ENCODE measurements at regions not wholly inside any gene's neighbourhood (a gene's known extent, or its start where the extent isn't known, plus 50 kb on each side); places are given as distances from the start of the nearest gene placed in this dataset.

- H3K4me3 ChIP-seq (ENCODE audit: insufficient read depth, low read depth, low read length) = no peak overlapping the region
- no peaks in the 10 kb centered on the region for H3K27me3 ChIP-seq (ENCODE audit: control insufficient read depth, insufficient read depth, low read length)
- H3K36me3 ChIP-seq (replicated peaks; ENCODE audit: control insufficient read depth, insufficient read depth, low read length) = no peaks in the 10 kb centered on the region
- DNase-seq = no peak
Observed at GRCh38 chr20:4533368-4534133, 152.7 kb upstream of the PRNP start.

- Histone ChIP-seq H3K27me3 (ENCODE audit: control insufficient read depth, insufficient read depth, low read length) (no peaks in the 10 kb centered on the region), H3K4me3 (ENCODE audit: insufficient read depth, low read depth, low read length) (no peak overlapping the region), H3K36me3 (replicated peaks; ENCODE audit: control insufficient read depth, insufficient read depth, low read length) (no peaks in the 10 kb centered on the region)
- DNase-seq = no peak
Observed at GRCh38 chr20:4532772-4533171, 153.5 kb upstream of the PRNP start.

- no peak overlapping the region for H3K4me3 ChIP-seq (ENCODE audit: insufficient read depth, low read depth, low read length)
- no peaks in the 10 kb centered on the region for H3K27me3 ChIP-seq (ENCODE audit: control insufficient read depth, insufficient read depth, low read length)
- no peaks in the 10 kb centered on the region for H3K36me3 ChIP-seq (replicated peaks; ENCODE audit: control insufficient read depth, insufficient read depth, low read length)
- no peak for DNase-seq
Observed at GRCh38 chr20:4524792-4525191, 161.5 kb upstream of the PRNP start.

DNA sequence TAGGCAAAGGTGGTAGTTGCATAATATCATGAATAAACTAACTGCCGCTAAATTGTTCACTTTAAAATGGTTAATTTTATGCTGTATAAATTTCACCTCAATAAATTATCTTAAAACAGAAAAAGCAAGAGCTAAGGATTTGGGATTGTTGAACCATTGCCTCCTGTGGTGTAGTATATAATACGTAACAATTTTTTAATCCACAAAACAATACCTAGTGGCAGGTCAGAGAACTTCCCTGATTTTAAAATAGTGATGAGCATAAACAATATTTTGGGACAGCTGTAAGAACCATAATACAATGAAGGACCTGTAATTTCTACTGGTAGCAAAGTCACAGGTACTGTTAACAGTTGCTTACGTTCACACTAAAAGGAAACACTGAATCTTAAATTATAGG, 161.9 kb upstream of the PRNP start:
- no peaks in the 10 kb centered on the region for H3K36me3 ChIP-seq (replicated peaks; ENCODE audit: control insufficient read depth, insufficient read depth, low read length)
- no peaks in the 10 kb centered on the region for H3K27me3 ChIP-seq (ENCODE audit: control insufficient read depth, insufficient read depth, low read length)
- H3K4me3 ChIP-seq (ENCODE audit: insufficient read depth, low read depth, low read length) = no peak overlapping the region
- no peak for DNase-seq

- no peaks in the 10 kb centered on the region for H3K27me3 ChIP-seq (ENCODE audit: control insufficient read depth, insufficient read depth, low read length)
- no peak overlapping the region for H3K4me3 ChIP-seq (ENCODE audit: insufficient read depth, low read depth, low read length)
- H3K36me3 ChIP-seq (replicated peaks; ENCODE audit: control insufficient read depth, insufficient read depth, low read length) = no peaks in the 10 kb centered on the region
- no peak for DNase-seq
Observed at GRCh38 chr20:4522310-4522709, 163.9 kb upstream of the PRNP start.

DNA sequence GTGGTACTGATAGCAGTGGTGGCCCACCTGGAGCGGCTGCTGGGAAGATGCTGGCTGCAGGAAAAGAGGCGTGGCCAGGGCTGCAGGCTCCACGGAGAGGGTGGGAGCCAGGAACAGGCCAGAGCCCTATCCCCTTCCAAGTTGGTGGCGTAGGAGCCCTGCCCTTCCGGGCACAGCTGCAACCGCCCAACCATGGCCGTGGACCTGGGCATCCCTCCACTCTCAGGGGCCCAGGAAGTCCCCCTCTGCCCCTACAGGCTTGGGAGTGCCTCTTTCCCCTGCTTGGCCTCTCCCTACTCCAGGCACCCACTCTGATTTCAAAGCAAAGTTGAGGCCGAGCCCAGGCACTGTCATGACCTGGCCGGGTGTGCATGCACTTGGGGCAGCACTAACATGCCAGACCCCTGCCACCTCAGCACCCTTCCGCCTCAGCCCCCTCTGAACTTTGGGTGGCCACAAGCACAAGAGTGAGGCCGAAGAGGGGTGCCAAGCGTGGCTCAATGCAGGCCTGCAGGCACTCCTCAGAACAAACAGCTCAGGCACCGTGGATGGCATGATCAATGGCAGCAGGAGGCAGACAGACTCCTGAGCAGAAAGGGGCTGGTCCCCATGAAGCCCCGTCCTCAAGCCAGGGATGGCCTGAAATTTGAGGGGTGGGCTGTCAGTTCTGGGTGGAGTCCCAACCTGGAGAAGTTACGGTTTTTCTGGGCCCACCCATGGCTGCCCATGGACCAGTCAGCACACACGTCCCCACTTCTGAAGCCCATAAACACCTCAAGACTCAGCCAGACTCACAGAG, 164.9 kb upstream of the PRNP start:
- no peaks in the 10 kb centered on the region for H3K36me3 ChIP-seq (replicated peaks; ENCODE audit: control insufficient read depth, insufficient read depth, low read length)

GRCh38 chr20:4519534-4519933, 166.7 kb upstream of the PRNP start:
- Histone ChIP-seq H3K27me3 (ENCODE audit: control insufficient read depth, insufficient read depth, low read length) (no peaks in the 10 kb centered on the region), H3K4me3 (ENCODE audit: insufficient read depth, low read depth, low read length) (no peak overlapping the region), H3K36me3 (replicated peaks; ENCODE audit: control insufficient read depth, insufficient read depth, low read length) (no peaks in the 10 kb centered on the region)
- peak; percentile 73 for DNase-seq

More for the DNA sequence above, 164.9 kb upstream of the PRNP start:
- Histone ChIP-seq H3K4me3 (ENCODE audit: insufficient read depth, low read depth, low read length) (no peak overlapping the region), H3K27me3 (ENCODE audit: control insufficient read depth, insufficient read depth, low read length) (no peaks in the 10 kb centered on the region)
- DNase-seq = peak; percentile 16

GRCh38 chr20:4516876-4517275, 169.4 kb upstream of the PRNP start:
- no peaks in the 10 kb centered on the region for H3K27me3 ChIP-seq (ENCODE audit: control insufficient read depth, insufficient read depth, low read length)
- H3K36me3 ChIP-seq (replicated peaks; ENCODE audit: control insufficient read depth, insufficient read depth, low read length) = no peaks in the 10 kb centered on the region
- no peak for DNase-seq
- H3K4me3 ChIP-seq (ENCODE audit: insufficient read depth, low read depth, low read length) = no peak overlapping the region

DNA sequence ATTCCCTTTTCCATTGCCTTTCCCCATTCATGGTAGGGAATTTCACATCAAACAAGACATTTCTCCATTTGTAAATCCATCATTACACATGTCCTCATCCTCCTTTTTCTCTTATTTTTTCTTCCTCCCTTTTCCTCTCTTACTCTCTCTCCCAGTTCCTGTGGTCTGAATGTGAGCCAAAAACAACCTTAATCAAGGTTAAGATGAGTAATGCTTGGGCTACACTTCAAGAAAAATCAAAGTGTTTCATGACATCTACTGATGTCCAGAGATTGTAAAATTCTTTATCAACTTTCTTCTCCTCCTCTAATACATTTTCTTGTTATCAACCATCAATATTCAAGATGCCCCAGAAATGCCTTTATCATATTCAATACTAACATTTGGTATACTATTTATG, 172.5 kb upstream of the PRNP start:
- Histone ChIP-seq H3K36me3 (replicated peaks; ENCODE audit: control insufficient read depth, insufficient read depth, low read length) (no peaks in the 10 kb centered on the region), H3K27me3 (ENCODE audit: control insufficient read depth, insufficient read depth, low read length) (no peaks in the 10 kb centered on the region), H3K4me3 (ENCODE audit: insufficient read depth, low read depth, low read length) (no peak overlapping the region)
- DNase-seq = no peak

DNA sequence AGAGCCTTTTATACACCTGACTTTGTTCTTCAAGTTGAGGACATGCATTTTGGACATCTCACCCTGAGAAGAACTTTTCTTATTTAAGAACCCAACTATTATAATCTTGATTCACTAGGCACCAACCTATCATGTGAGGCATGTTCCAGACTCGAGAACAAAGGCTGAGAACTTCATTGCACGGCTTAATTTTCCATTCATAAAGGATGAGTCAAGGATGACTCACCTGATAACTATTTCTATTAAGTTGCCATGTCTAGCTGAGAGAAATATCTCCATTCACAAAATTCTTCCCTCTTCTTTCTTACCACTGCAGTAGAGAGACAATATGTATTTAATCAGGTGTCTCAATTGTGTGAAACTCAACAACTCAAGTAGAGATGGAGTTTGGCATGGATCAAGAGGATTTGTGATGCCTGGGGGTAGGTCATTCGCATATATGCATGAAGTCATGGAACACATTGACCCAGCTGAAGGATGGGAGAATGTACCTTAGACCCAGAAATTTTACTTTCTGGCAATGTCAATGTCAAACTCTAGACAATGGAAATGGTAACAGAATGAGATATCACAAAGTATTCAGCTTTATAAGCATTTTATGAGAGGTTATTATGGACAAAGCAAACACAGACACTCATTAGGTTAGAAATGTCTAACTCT, 173.2 kb upstream of the PRNP start:
- no peaks in the 10 kb centered on the region for H3K36me3 ChIP-seq (replicated peaks; ENCODE audit: control insufficient read depth, insufficient read depth, low read length)
- no peak for DNase-seq
- H3K4me3 ChIP-seq (ENCODE audit: insufficient read depth, low read depth, low read length) = no peak overlapping the region
- H3K27me3 ChIP-seq (ENCODE audit: control insufficient read depth, insufficient read depth, low read length) = no peaks in the 10 kb centered on the region

DNA sequence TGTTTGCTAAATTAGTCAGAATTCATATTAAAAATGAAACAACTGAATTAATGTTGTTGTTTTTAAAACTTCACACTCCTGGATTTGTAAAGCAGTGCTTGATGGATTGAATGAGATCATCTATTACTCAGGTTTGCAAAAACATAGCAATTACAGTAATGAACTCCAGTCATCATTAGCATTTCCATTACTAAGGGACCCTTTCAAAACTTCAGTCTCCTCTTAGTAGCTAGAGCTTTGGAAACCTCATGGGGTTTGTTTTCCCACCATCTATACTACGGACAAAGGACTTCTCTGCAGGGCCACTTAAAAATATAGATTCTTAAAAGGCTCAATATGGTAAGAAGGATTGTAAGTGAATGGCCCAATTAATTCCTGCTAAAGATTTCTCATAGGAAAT, 174.5 kb upstream of the PRNP start:
- H3K36me3 ChIP-seq (replicated peaks; ENCODE audit: control insufficient read depth, insufficient read depth, low read length) = no peaks in the 10 kb centered on the region
- no peaks in the 10 kb centered on the region for H3K27me3 ChIP-seq (ENCODE audit: control insufficient read depth, insufficient read depth, low read length)
- no peak for DNase-seq
- H3K4me3 ChIP-seq (ENCODE audit: insufficient read depth, low read depth, low read length) = no peak overlapping the region

DNA sequence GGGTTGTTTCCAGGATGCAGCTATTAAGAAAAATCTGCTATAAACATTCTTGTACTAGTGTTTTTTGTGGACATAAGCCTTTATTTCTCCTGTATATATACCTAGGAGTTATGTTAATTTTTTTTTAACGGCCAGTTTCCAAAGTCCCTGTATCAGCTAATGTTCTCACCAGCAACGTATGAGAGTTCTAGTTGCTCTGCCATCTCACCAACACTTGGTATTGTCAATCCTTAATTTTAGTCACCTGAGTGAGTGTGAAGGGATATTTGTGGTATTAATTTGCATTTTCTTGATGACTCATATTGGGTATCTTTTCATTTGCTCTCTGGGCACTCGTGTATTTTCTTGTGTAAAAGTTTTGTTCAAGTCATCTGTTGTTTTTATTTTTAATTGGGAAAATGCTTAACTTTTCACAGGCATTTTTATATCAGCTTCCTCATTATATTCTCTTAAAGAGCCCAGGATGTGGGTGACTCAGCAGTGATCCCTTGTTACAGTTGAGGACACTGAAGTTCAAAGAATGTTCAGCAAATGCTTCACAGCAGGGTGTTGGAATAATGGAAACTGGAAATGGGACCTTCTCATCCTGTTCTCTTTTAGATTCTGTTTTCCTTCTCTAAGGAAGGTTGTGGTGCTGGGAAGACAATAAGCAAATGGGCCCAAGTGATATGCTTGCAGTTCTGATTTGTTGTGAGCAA, 176.3 kb upstream of the PRNP start:
- H3K36me3 ChIP-seq (replicated peaks; ENCODE audit: control insufficient read depth, insufficient read depth, low read length) = no peaks in the 10 kb centered on the region
- no peaks in the 10 kb centered on the region for H3K27me3 ChIP-seq (ENCODE audit: control insufficient read depth, insufficient read depth, low read length)
- H3K4me3 ChIP-seq (ENCODE audit: insufficient read depth, low read depth, low read length) = no peak overlapping the region
- DNase-seq = no peak

DNA sequence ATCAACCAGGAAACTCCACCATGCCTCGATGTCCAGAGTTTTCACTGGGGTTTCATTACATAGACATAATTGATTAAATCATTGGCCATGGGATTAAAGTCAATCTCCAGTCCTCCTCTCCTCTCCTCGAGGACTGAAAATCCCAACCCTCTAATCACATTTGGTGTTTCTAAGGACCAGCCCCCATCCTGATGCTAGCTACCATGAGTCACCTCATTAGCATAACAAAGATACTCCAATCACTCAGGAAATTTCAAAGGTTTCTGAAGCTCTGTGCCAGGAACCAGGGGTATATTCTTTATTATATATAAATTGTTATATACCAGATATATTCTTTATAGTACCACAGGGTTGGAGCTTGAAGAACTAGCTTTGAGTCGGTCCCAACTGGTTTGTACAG, 177.5 kb upstream of the PRNP start:
- H3K27me3 ChIP-seq (ENCODE audit: control insufficient read depth, insufficient read depth, low read length) = no peaks in the 10 kb centered on the region
- no peak overlapping the region for H3K4me3 ChIP-seq (ENCODE audit: insufficient read depth, low read depth, low read length)
- no peaks in the 10 kb centered on the region for H3K36me3 ChIP-seq (replicated peaks; ENCODE audit: control insufficient read depth, insufficient read depth, low read length)
- peak; percentile 35 for DNase-seq

GRCh38 chr20:4507288-4507719, 179.0 kb upstream of the PRNP start:
- no peak overlapping the region for H3K4me3 ChIP-seq (ENCODE audit: insufficient read depth, low read depth, low read length)
- DNase-seq = no peak
- no peaks in the 10 kb centered on the region for H3K27me3 ChIP-seq (ENCODE audit: control insufficient read depth, insufficient read depth, low read length)
- H3K36me3 ChIP-seq (replicated peaks; ENCODE audit: control insufficient read depth, insufficient read depth, low read length) = no peaks in the 10 kb centered on the region

Data from H7 (cell line).